NCI-H187 (cell line): ENCODE measurements at regions not wholly inside any gene's neighbourhood (a gene's known extent, or its start where the extent isn't known, plus 50 kb on each side); places are given as distances from the start of the nearest gene placed in this dataset.

Source experiments
- DNase-seq, 2 experiments: peaks; one replicate each; lab custom pipeline; 2025; lab: John Stamatoyannopoulos, UW

- no peak for DNase-seq
These were observed 757.3 kb downstream of the LTN1 start for GRCh38 chr21:28235169-28235895.

- DNase-seq: no peak
These were observed 758.4 kb downstream of the LTN1 start for GRCh38 chr21:28234326-28234725.

- no peak for DNase-seq
These were observed 759.0 kb downstream of the LTN1 start for GRCh38 chr21:28233536-28234220.

GRCh38 chr21:28230559-28230958 lies 762.1 kb downstream of the LTN1 start:
- no peak for DNase-seq

GRCh38 chr21:28229814-28230213 lies 762.9 kb downstream of the LTN1 start:
- no peak for DNase-seq

GRCh38 chr21:28228636-28228995 lies 764.1 kb downstream of the LTN1 start:
- DNase-seq: no peak

- DNase-seq: no peak
These were observed 764.6 kb downstream of the LTN1 start for GRCh38 chr21:28227881-28228635.

- no peak for DNase-seq
These were observed 766.1 kb downstream of the LTN1 start for GRCh38 chr21:28226563-28226962.

- DNase-seq: no peak
These were observed 768.4 kb downstream of the LTN1 start for GRCh38 chr21:28224191-28224726.

GRCh38 chr21:28221984-28222383 lies 770.7 kb downstream of the LTN1 start:
- no peak for DNase-seq

GRCh38 chr21:28220680-28221079 lies 772.0 kb downstream of the LTN1 start:
- DNase-seq: no peak

- DNase-seq: no peak
These were observed 775.6 kb downstream of the LTN1 start for GRCh38 chr21:28216976-28217523.

- no peak for DNase-seq
These were observed 777.3 kb downstream of the LTN1 start for GRCh38 chr21:28215214-28215954.

- no peak for DNase-seq
These were observed 777.9 kb downstream of the LTN1 start for GRCh38 chr21:28214786-28215185.

- no peak for DNase-seq
These were observed 779.4 kb downstream of the LTN1 start for GRCh38 chr21:28213261-28213660.

GRCh38 chr21:28212061-28212460 lies 780.6 kb downstream of the LTN1 start:
- no peak for DNase-seq

- no peak for DNase-seq
These were observed 785.1 kb downstream of the LTN1 start for GRCh38 chr21:28207436-28208173.

- DNase-seq: no peak
These were observed 792.0 kb downstream of the LTN1 start for GRCh38 chr21:28200726-28201125.

GRCh38 chr21:28196981-28197380 lies 795.7 kb downstream of the LTN1 start:
- no peak for DNase-seq

GRCh38 chr21:28193189-28193588 lies 799.5 kb downstream of the LTN1 start:
- DNase-seq: no peak

- no peak for DNase-seq
These were observed 806.1 kb downstream of the LTN1 start for GRCh38 chr21:28186604-28187003.
